ENCODE measurements at regions not wholly inside any gene's neighbourhood (a gene's known extent, or its start where the extent isn't known, plus 50 kb on each side); places are given as distances from the start of the nearest gene placed in this dataset.

DNA sequence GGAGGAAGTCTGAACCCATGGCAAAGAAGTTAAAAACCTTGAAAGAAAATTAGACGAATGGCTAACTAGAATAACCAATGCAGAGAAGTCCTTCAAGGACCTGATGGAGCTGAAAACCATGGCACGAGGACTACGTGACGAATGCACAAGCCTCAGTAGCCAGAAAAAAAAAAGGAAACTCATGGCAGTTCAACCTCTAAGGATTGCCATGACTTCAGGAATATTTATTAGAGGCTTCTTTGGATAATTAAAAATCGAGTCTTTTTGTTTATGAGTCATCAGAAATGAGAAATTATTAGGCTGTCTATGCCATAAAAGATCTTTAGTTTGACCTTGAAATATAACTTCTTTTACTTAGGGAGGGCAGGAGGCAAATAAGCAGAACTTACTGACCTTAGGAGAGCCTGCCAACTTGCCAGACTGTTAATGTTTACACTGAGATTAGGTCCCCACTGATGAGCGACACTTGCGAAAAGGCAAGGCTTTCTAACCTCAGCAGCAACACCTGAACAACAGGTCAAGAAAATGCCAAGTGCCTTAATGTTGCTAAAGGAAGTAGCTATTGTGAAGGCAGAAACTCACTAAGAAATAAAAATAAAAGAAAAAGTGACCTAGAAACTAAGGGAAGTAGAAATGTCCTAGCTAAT is 55.2 kb upstream of the TUSC1 start:
- no peak for TF ChIP-seq POLR2A (IDR thresholded peaks at IDR 0.05)
- TF ChIP-seq, protein P1, sequence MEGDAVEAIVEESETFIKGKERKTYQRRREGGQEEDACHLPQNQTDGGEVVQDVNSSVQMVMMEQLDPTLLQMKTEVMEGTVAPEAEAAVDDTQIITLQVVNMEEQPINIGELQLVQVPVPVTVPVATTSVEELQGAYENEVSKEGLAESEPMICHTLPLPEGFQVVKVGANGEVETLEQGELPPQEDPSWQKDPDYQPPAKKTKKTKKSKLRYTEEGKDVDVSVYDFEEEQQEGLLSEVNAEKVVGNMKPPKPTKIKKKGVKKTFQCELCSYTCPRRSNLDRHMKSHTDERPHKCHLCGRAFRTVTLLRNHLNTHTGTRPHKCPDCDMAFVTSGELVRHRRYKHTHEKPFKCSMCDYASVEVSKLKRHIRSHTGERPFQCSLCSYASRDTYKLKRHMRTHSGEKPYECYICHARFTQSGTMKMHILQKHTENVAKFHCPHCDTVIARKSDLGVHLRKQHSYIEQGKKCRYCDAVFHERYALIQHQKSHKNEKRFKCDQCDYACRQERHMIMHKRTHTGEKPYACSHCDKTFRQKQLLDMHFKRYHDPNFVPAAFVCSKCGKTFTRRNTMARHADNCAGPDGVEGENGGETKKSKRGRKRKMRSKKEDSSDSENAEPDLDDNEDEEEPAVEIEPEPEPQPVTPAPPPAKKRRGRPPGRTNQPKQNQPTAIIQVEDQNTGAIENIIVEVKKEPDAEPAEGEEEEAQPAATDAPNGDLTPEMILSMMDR (IDR thresholded peaks at IDR 0.05), result no peak

Data from breast epithelium (tissue), 3 donors.